Gastroesophageal sphincter (tissue), 4 donors: ENCODE measurements at regions not wholly inside any gene's neighbourhood (a gene's known extent, or its start where the extent isn't known, plus 50 kb on each side); places are given as distances from the start of the nearest gene placed in this dataset.

Source experiments
- ATAC-seq: fragments of 150-250 bp; one replicate; pipeline ENCODE4 v1.9.1; 2016; ENCODE audit warnings: mild to moderate bottlenecking, moderate library complexity
- H3K27ac ChIP-seq, 4 donors: fragments of 200-600 bp; sonication (generic) in 3 of 4; 1 replicate in 3 of 4; 2 replicates in 1 of 4; pipeline ENCODE4 v1.5.1; 2016 to 2019
- H3K27me3 ChIP-seq: fragments of 200-600 bp; sonication (generic); one replicate; pipeline ENCODE4 v1.5.1; 2019
- H3K36me3 ChIP-seq, 2 donors: fragments of 200-600 bp; sonication (generic); one replicate each; pipeline ENCODE4 v1.5.1; 2019; ENCODE audit warnings: control low read depth in 1 of 2
- H3K4me1 ChIP-seq, 3 donors: fragments of 200-600 bp; sonication (generic); 1 replicate in 2 of 3; 2 replicates in 1 of 3; pipeline ENCODE4 v1.5.1; 2016 to 2019; ENCODE audit warnings: control low read depth in 2 of 3
- H3K4me3 ChIP-seq, 2 donors: fragments of 200-600 bp; sonication (generic); one replicate each; pipeline ENCODE4 v1.5.1; 2019; ENCODE audit warnings: mild to moderate bottlenecking in 1 of 2, moderate library complexity in 1 of 2
- H3K9me3 ChIP-seq, 3 donors: fragments of 200-600 bp; sonication (generic); one replicate each; pipeline ENCODE4 v1.5.1; 2017 to 2019; ENCODE audit warnings: control low read depth in 2 of 3
- CTCF ChIP-seq, 4 experiments: fragments of 200-600 bp in 2 of 4; fragments of 450-650 bp in 2 of 4; sonication (generic) in 1 of 4; IDR thresholded peaks; one replicate each; pipeline ENCODE4 v1.5.1; 2017 to 2019; ENCODE audit warnings: antibody characterized with exemption in 4 of 4, mild to moderate bottlenecking in 2 of 4, moderate library complexity in 2 of 4
- EP300 ChIP-seq: sonication (generic); formaldehyde crosslinking; IDR thresholded peaks from one replicate; pipeline ENCODE4 v1.6.1; 2017; ENCODE audit warnings: antibody characterized with exemption, mild to moderate bottlenecking
- POLR2A ChIP-seq, 2 donors: fragments of 450-650 bp; IDR thresholded peaks; one replicate each; pipeline ENCODE4 v1.6.1; 2017; ENCODE audit warnings: antibody characterized with exemption in 2 of 2, mild to moderate bottlenecking in 2 of 2, moderate library complexity in 1 of 2
- POLR2AphosphoS5 ChIP-seq: sonication (generic); formaldehyde crosslinking; IDR thresholded peaks from one replicate; pipeline ENCODE4 v1.6.1; 2017; ENCODE audit warnings: antibody characterized with exemption
- WGBS, 2 donors: methylation state at CpG; one replicate each; pipeline ENCODE4 v1.1.5; 2018; ENCODE audit warnings: low coverage in 1 of 2; 5-methylcytosine and 5-hydroxymethylcytosine counted together

- H3K4me3 ChIP-seq, result no peak overlapping the region
- no peak overlapping the region for H3K27ac ChIP-seq
- H3K4me1 ChIP-seq, result peaks cover 0 to 20% (median 2%) of the 10 kb centered on the region in 3 donors
- no peaks in the 10 kb centered on the region for H3K36me3 ChIP-seq
- no peak for ATAC-seq
- TF ChIP-seq CTCF (IDR thresholded peaks at IDR 0.05) (no peak), POLR2AphosphoS5 (no peak), POLR2A (IDR thresholded peaks at IDR 0.05) (no peak), EP300 (no peak)
- H3K27me3 ChIP-seq, result no peaks in the 10 kb centered on the region
- no peaks in the 10 kb centered on the region for H3K9me3 ChIP-seq
- WGBS, 2 donors, result 83 to 93% methylated on average over 3 of the region's 3 CpGs
Measured at GRCh38 chr12:93048656-93049055, 119.6 kb upstream of the EEA1 start.

GRCh38 chr12:93050026-93050747, 121.1 kb upstream of the EEA1 start:
- H3K36me3 ChIP-seq, result no peaks in the 10 kb centered on the region
- H3K27me3 ChIP-seq, result no peaks in the 10 kb centered on the region
- H3K9me3 ChIP-seq, result no peaks in the 10 kb centered on the region
- 33 to 53% methylated on average over 3 of the region's 3 CpGs for WGBS, 2 donors
- TF ChIP-seq EP300 (no peak), POLR2AphosphoS5 (no peak), CTCF (IDR thresholded peaks at IDR 0.05) (no peak), POLR2A (IDR thresholded peaks at IDR 0.05) (no peak)
- no peak overlapping the region for H3K4me3 ChIP-seq
- ATAC-seq, result no peak
- peak overlapping the region in 1 of 4 donors; percentile 6 for H3K27ac ChIP-seq
- H3K4me1 ChIP-seq, result peaks cover 0 to 20% (median 2%) of the 10 kb centered on the region in 3 donors

GRCh38 chr12:93050748-93051081, 121.6 kb upstream of the EEA1 start:
- ATAC-seq, result no peak
- H3K27ac ChIP-seq, result no peak overlapping the region
- H3K4me1 ChIP-seq, result peaks cover 0 to 20% (median 2%) of the 10 kb centered on the region in 3 donors
- TF ChIP-seq POLR2A (IDR thresholded peaks at IDR 0.05) (no peak), CTCF (IDR thresholded peaks at IDR 0.05) (no peak)
- 95 to 100% methylated on average over 2 of the region's 2 CpGs for WGBS, 2 donors
- no peaks in the 10 kb centered on the region for H3K36me3 ChIP-seq
- H3K27me3 ChIP-seq, result no peaks in the 10 kb centered on the region
- no peak overlapping the region for H3K4me3 ChIP-seq
- no peaks in the 10 kb centered on the region for H3K9me3 ChIP-seq

GRCh38 chr12:93054021-93054420, 124.9 kb upstream of the EEA1 start:
- no peak for TF ChIP-seq POLR2A (IDR thresholded peaks at IDR 0.05)
- TF ChIP-seq EP300, result no peak
- no peak for TF ChIP-seq CTCF (IDR thresholded peaks at IDR 0.05)
- TF ChIP-seq POLR2AphosphoS5, result no peak
- ATAC-seq, result no peak
- H3K36me3 ChIP-seq, result no peaks in the 10 kb centered on the region
- peaks cover 0 to 23% (median 2%) of the 10 kb centered on the region in 3 donors for H3K4me1 ChIP-seq
- no peaks in the 10 kb centered on the region for H3K27me3 ChIP-seq
- H3K4me3 ChIP-seq, result no peak overlapping the region
- no peak overlapping the region for H3K27ac ChIP-seq
- no peaks in the 10 kb centered on the region for H3K9me3 ChIP-seq

GRCh38 chr12:93055221-93055620, 126.1 kb upstream of the EEA1 start:
- TF ChIP-seq CTCF (IDR thresholded peaks at IDR 0.05) (no peak), POLR2AphosphoS5 (no peak)
- H3K36me3 ChIP-seq, result no peaks in the 10 kb centered on the region
- H3K27ac ChIP-seq, result no peak overlapping the region
- H3K4me1 ChIP-seq, result peaks cover under 1 to 29% (median 4%) of the 10 kb centered on the region in 3 donors
- 95 to 98% methylated on average over 5 of the region's 5 CpGs for WGBS, 2 donors
- no peaks in the 10 kb centered on the region for H3K9me3 ChIP-seq
- H3K27me3 ChIP-seq, result no peaks in the 10 kb centered on the region
- ATAC-seq, result no peak
- H3K4me3 ChIP-seq, result no peak overlapping the region
